Mucosa of rectum (tissue), 2 donors: ENCODE measurements at regions not wholly inside any gene's neighbourhood (a gene's known extent, or its start where the extent isn't known, plus 50 kb on each side); places are given as distances from the start of the nearest gene placed in this dataset.
A peak's percentile ranks its signal among the peaks of the same experiment; 100 is the strongest.

Experiments
- H3K27ac ChIP-seq, 2 donors: one replicate each; pipeline ENCODE4 v1.7.0; 2013; ENCODE audit warnings: inconsistent platforms in 2 of 2, low read depth in 2 of 2, low read length in 2 of 2
- H3K27me3 ChIP-seq, 2 donors: one replicate each; pipeline ENCODE4 v1.7.0; 2013; ENCODE audit warnings: low read length in 2 of 2; ENCODE audit not compliant: control insufficient read depth in 2 of 2, insufficient read depth in 2 of 2
- H3K36me3 ChIP-seq, 2 donors: one replicate each; pipeline ENCODE4 v1.7.0; 2013; ENCODE audit warnings: low read length in 2 of 2; ENCODE audit not compliant: control insufficient read depth in 2 of 2, insufficient read depth in 2 of 2
- H3K4me1 ChIP-seq, 2 donors: one replicate each; pipeline ENCODE4 v1.7.0; 2013; ENCODE audit warnings: low read length in 2 of 2, mild to moderate bottlenecking in 1 of 2; ENCODE audit not compliant: control insufficient read depth in 2 of 2, insufficient read depth in 2 of 2
- H3K4me3 ChIP-seq, 2 donors: one replicate each; pipeline ENCODE4 v1.7.0; 2013; ENCODE audit warnings: low read length in 2 of 2
- H3K9ac ChIP-seq, 2 donors: one replicate each; pipeline ENCODE4 v1.7.0; 2013; ENCODE audit warnings: low read length in 2 of 2, low read depth in 1 of 2, mild to moderate bottlenecking in 1 of 2
- H3K9me3 ChIP-seq, 2 donors: one replicate each; pipeline ENCODE4 v1.7.0; 2013; ENCODE audit warnings: low read length in 2 of 2; ENCODE audit not compliant: control insufficient read depth in 2 of 2
- donor health status: healthy.
- donor health status: Normal muscosa, but diverticular disease.

- Histone ChIP-seq H3K27ac (peak overlapping the region; percentile 62 to 71), H3K4me1 (peaks cover 0 to 8% of the 10 kb centered on the region in 2 donors), H3K9me3 (no peaks in the 10 kb centered on the region), H3K9ac (peak overlapping the region; percentile 64 to 65), H3K27me3 (no peaks in the 10 kb centered on the region), H3K4me3 (peak overlapping the region; percentile 65 to 75), H3K36me3 (no peaks in the 10 kb centered on the region)
These were observed 110.7 kb downstream of the BTG1 start for GRCh38 chr12:92034858-92035401.

- no peak overlapping the region for H3K4me3 ChIP-seq
- no peaks in the 10 kb centered on the region for H3K9me3 ChIP-seq
- no peaks in the 10 kb centered on the region for H3K36me3 ChIP-seq
- peaks cover 0 to 8% of the 10 kb centered on the region in 2 donors for H3K4me1 ChIP-seq
- no peaks in the 10 kb centered on the region for H3K27me3 ChIP-seq
- no peak overlapping the region for H3K27ac ChIP-seq
- H3K9ac ChIP-seq, result no peak overlapping the region
These were observed 111.6 kb downstream of the BTG1 start for GRCh38 chr12:92034083-92034482.

DNA sequence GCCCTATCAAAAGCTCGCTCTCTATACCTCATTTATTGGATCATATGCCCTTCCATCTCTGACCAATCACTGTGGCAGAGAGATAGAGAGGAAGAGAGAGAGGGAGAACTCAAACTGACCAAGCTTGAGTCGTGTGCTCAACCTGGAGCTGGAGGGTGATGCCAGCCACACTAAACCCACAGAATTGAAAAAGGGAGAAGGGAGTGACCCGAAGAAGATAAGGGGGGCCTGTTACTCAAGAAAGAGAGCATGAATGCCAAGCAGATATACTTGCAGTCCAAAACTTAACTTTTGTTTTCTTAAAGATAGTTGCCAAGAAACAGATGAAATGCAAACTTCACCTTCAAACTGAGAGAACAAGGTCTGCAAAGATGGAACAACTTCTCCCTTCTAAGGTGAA, 112.7 kb downstream of the BTG1 start:
- Histone ChIP-seq H3K27me3 (no peaks in the 10 kb centered on the region), H3K4me1 (peaks cover 0 to 8% of the 10 kb centered on the region in 2 donors), H3K9me3 (no peaks in the 10 kb centered on the region), H3K36me3 (no peaks in the 10 kb centered on the region), H3K4me3 (no peak overlapping the region), H3K27ac (peak overlapping the region in 1 of 2 donors; percentile 0), H3K9ac (no peak overlapping the region)

GRCh38 chr12:92032101-92032500, 113.5 kb downstream of the BTG1 start:
- peak overlapping the region in 1 of 2 donors; percentile 53 for H3K27ac ChIP-seq

DNA sequence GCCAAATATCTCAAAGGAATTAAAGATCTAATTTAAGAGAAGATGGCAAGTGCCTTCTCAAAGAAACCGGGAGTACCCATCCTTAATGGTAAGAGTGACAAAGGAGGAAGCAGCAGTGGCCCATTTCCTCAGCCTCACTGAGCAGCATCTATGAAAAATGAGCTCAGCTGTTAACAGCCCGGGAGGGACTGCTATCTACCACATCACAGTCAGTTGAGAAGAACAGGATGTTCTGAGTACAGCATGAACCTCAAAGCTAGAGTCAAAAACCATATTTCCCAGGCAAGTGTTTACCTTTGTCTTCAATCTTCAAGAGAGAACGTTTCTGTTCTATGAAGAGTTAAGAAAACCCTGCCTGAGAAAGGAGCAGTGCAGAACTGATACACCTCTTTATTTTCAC, 115.0 kb downstream of the BTG1 start:
- H3K27ac ChIP-seq, result peak overlapping the region; percentile 48 to 61
- peak overlapping the region in 1 of 2 donors; percentile 16 for H3K9ac ChIP-seq
- H3K9me3 ChIP-seq, result no peaks in the 10 kb centered on the region
- H3K27me3 ChIP-seq, result no peaks in the 10 kb centered on the region
- no peaks in the 10 kb centered on the region for H3K36me3 ChIP-seq
- H3K4me1 ChIP-seq, result peaks cover 0 to 8% of the 10 kb centered on the region in 2 donors
- H3K4me3 ChIP-seq, result no peak overlapping the region

More at GRCh38 chr12:92032101-92032500, 113.5 kb downstream of the BTG1 start:
- no peak overlapping the region for H3K9ac ChIP-seq
- H3K9me3 ChIP-seq, result no peaks in the 10 kb centered on the region
- H3K27me3 ChIP-seq, result no peaks in the 10 kb centered on the region
- no peaks in the 10 kb centered on the region for H3K36me3 ChIP-seq
- H3K4me3 ChIP-seq, result no peak overlapping the region
- peaks cover 0 to 8% of the 10 kb centered on the region in 2 donors for H3K4me1 ChIP-seq

GRCh38 chr12:92029902-92030586, 115.6 kb downstream of the BTG1 start:
- H3K27ac ChIP-seq, result peak overlapping the region; percentile 48 to 61
- no peak overlapping the region for H3K4me3 ChIP-seq
- no peaks in the 10 kb centered on the region for H3K36me3 ChIP-seq
- peaks cover 0 to 8% of the 10 kb centered on the region in 2 donors for H3K4me1 ChIP-seq
- no peaks in the 10 kb centered on the region for H3K9me3 ChIP-seq
- H3K9ac ChIP-seq, result peak overlapping the region in 1 of 2 donors; percentile 16
- H3K27me3 ChIP-seq, result no peaks in the 10 kb centered on the region

GRCh38 chr12:92029136-92029535, 116.5 kb downstream of the BTG1 start:
- Histone ChIP-seq H3K27ac (no peak overlapping the region), H3K4me1 (peaks cover 0 to 3% of the 10 kb centered on the region in 2 donors), H3K9ac (no peak overlapping the region), H3K9me3 (no peaks in the 10 kb centered on the region), H3K27me3 (no peaks in the 10 kb centered on the region), H3K4me3 (no peak overlapping the region), H3K36me3 (no peaks in the 10 kb centered on the region)

GRCh38 chr12:92028441-92028709, 117.3 kb downstream of the BTG1 start:
- Histone ChIP-seq H3K4me3 (no peak overlapping the region), H3K9me3 (no peaks in the 10 kb centered on the region), H3K27me3 (no peaks in the 10 kb centered on the region), H3K4me1 (peaks cover 0 to 3% of the 10 kb centered on the region in 2 donors), H3K36me3 (no peaks in the 10 kb centered on the region), H3K9ac (no peak overlapping the region), H3K27ac (no peak overlapping the region)

DNA sequence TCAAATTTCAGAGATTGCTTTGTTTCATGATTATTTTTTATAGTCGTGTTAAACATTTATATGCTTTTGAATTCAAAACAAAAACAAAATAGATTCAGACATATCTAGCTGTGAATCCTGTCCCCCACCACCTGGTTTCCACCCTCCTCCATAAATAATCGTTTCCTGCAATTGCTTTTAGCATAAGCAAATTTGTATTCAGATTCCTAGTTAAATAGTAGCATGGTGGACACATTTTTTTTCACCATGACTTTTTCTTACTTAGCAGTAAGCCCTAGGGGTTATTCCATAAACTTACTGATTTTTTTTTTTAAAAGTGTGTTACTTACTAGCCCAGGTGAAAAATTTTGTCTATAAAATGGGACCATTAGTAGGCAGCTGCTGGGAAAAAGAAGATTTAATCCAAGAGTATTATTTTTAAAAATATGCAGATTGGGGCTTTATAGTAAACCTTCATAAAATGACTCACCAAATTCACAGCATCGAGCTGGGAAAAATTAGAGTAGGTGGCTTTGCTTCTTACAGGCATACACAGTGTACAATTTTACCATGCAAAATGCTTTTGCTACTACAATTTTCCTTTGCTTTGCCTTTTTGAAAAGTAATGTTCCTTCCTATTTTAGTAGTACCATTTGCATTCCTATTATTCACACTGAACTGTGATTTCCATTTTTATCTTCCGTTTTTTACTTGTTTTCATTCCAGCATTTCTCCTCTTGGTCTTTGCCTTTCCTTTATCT, 117.8 kb downstream of the BTG1 start:
- Histone ChIP-seq H3K9me3 (no peaks in the 10 kb centered on the region), H3K9ac (no peak overlapping the region), H3K27me3 (no peaks in the 10 kb centered on the region), H3K36me3 (no peaks in the 10 kb centered on the region), H3K4me1 (peaks cover 0 to 3% of the 10 kb centered on the region in 2 donors), H3K4me3 (no peak overlapping the region), H3K27ac (no peak overlapping the region)

- Histone ChIP-seq H3K4me3 (no peak overlapping the region), H3K27ac (no peak overlapping the region), H3K27me3 (no peaks in the 10 kb centered on the region), H3K9me3 (no peaks in the 10 kb centered on the region), H3K4me1 (peaks cover 0 to 3% of the 10 kb centered on the region in 2 donors), H3K9ac (no peak overlapping the region), H3K36me3 (no peaks in the 10 kb centered on the region)
These were observed 118.4 kb downstream of the BTG1 start for GRCh38 chr12:92027243-92027642.
